Stimulated activated naive CD8-positive, alpha-beta T cell treated with anti-CD3 and anti-CD28 coated beads, Interleukin-15, Interleukin-2, amounts not matched to agents 100 U/mL and 50 U/mL, for 24 hours (primary cell): ENCODE measurements at regions not wholly inside any gene's neighbourhood (a gene's known extent, or its start where the extent isn't known, plus 50 kb on each side); places are given as distances from the start of the nearest gene placed in this dataset.

Experiments
- ATAC-seq: fragments of 150-1000 bp; cut with Tn5 transposase; one replicate; pipeline ENCODE4 v1.10.0; 2021
- DNase-seq: peaks from one replicate; pipeline ENCODE4 v3.0.0; 2021

GRCh38 chr16:65667011-65667578 lies 545.2 kb upstream of the CDH11 start:
- ATAC-seq (no peak), DNase-seq (no peak)

- DNase-seq (no peak), ATAC-seq (no peak)
Measured at GRCh38 chr16:65666132-65666941, 544.5 kb upstream of the CDH11 start.

GRCh38 chr16:65665586-65665985 lies 543.7 kb upstream of the CDH11 start:
- DNase-seq (no peak), ATAC-seq (no peak)

DNA sequence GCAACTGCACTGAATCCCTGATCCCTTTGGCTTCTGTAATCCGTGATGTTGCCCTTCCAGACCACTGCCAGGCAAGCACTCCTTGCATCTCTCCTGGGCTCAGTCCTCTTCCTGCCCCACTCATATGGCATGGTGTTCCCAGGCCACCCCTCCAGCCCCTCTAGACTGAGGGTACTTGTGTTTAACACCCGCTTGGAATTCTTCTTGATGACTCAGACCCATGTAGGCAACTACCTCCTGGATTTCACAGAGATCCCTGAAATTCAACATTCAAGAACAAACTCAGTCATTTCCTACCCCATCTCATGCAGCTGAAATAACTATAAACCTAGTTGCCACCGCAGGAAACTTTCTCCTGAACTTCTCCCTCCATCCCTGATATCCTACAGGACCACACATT lies 541.9 kb upstream of the CDH11 start:
- ATAC-seq, result no peak
- DNase-seq, result no peak

- DNase-seq (no peak), ATAC-seq (no peak)
Measured at GRCh38 chr16:65662256-65662655, 540.4 kb upstream of the CDH11 start.

- ATAC-seq, result no peak
Measured at GRCh38 chr16:65661558-65661957, 539.7 kb upstream of the CDH11 start.

DNA sequence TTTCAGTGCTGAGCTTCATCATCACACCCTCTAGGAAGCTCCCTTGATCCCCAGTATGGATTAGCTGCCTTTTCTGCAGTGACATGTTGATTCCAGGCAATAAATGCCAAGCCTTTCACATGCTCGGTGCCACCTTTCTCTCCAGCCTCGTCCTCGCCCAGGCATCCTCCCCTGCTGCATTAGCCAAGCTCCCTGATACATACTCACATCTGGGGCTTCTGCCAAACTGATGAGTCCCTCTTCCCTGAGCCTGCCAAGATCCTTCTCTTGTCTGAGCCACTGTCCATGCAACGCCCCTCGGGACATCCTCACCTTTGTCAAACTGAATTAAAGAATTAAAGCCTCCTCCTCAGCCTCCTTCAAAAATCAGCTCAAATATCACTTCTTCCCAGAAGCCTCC lies 538.5 kb upstream of the CDH11 start:
- DNase-seq (no peak), ATAC-seq (no peak)

More at GRCh38 chr16:65661558-65661957, 539.7 kb upstream of the CDH11 start:
- DNase-seq, result no peak

DNA sequence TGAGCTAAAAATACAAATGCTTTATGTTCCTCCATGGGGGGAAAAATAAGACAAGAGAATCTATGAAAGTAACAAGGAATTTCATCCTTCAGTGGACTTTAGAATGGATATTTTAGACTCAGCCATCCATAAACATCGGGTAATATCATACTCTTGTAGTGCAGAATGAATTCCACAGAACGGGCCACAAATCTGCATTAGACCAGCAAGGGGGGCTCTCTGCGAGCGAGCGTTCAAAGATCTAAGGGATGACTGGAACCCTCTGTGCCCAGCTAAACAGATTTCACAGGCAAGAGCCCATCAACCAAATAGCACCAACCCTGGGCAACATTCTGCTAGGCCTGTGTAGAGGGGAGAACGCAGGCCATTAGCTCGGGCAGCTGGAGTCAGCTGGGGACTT lies 537.9 kb upstream of the CDH11 start:
- ATAC-seq (no peak), DNase-seq (no peak)

DNA sequence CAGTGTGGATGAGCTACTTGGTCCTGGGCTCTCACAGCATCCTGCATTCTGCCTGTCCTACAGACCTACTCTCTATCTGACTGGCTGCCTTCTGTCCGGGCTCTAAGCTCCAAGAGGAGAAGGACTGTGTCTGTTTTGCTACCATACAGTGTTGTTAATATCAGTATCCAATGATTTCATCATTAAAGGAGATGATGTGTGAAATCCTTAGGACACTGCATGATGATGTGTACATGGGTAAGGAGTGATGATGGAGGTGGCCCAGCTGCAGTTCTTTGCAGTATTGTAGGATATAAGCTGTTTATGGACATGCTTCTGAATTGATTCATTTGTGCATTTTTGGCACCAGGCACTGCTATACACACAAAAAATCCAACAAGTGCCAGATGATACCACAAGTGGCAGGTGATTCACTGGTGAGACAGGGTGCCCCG lies 536.9 kb upstream of the CDH11 start:
- no peak for DNase-seq
- ATAC-seq, result no peak

DNA sequence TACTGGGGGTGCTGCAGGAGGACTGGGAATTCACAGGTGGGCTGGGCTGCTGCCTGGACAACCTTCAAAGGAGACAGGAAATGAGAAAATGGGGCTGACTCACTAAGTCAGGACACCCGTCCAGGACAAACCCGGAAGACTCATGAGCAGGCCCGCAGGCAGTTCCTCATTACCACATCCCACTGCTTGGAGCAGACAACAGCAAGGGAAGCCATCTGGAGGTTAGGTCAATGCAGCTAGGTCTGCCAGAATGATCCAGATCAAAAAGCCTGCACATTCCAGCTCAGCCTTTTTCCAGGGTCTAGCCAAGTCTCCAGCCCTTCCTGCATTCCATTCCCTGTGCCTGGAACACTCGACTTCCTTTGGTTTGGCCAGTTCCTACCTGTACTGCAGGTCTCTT lies 536.5 kb upstream of the CDH11 start:
- DNase-seq (no peak), ATAC-seq (no peak)

- ATAC-seq, result no peak
- no peak for DNase-seq
Measured at GRCh38 chr16:65657556-65657955, 535.7 kb upstream of the CDH11 start.

DNA sequence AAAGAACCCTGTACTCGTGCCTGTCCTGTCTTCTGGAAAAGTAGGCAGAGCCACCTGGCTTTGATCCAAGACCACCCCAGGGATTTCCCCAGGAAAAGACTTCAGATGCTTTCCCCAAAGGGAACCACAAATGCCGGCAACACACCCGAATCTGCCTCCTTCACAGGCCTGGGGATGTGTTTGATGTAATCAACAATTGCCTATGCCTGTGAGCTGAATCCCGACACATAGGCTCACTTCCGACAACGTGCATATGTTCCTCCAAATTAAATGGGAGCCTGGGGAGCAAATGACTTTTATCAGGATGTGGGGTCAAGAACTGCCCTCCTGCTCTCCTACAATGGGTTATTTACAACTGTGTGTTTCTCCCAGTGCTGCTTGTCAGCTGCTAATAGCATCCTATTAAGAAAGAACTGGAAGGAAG lies 535.2 kb upstream of the CDH11 start:
- ATAC-seq, result no peak
- no peak for DNase-seq

DNA sequence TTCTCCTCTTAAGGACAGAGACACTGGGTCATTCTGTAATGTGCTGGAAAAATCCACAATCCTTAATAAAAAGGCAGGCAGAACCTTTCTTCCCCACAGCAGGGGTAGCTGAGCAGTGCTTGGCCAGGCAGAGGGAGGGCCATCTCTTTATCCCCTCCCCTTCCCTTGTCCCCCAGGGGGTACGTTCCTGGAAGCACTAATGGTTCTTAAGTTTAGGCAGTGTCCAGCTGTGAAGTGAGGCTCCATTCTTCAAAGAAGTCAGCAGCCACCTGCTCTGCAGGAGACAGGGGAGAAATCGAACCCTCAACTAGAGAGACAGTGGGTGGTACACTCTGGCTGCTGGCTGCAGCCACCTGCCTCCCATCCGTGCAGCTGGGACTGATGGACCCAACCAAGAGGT lies 533.9 kb upstream of the CDH11 start:
- no peak for ATAC-seq
- DNase-seq, result no peak

- ATAC-seq, result no peak
- no peak for DNase-seq
Measured at GRCh38 chr16:65648101-65648500, 526.2 kb upstream of the CDH11 start.

GRCh38 chr16:65644821-65645220 lies 523.0 kb upstream of the CDH11 start:
- DNase-seq (no peak), ATAC-seq (no peak)

DNA sequence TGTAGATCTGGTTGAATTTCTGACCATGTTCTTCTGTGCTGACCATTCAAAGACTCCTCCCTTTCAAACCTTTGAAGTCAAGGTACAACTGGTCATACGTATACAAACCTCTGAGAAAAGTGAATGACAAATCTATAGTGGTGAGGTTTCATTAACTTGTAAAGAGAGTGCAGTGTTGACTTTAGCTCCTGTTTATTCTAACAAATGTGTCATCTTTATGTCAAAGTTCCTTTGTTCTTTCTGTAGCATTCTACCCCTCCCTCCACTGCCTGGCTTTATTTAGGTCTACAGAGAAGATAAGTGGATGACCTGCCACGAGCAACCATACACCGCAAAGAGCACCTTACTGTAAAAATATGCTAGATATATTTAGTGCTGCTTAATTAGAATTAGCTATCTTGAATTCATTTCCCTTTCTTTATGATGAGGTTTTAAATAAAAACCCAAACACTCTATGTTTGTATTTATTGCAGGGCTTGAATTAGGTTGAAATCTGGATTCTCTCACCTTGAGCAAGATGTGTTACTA lies 520.0 kb upstream of the CDH11 start:
- ATAC-seq (no peak), DNase-seq (no peak)

- ATAC-seq, result no peak
- no peak for DNase-seq
Measured at GRCh38 chr16:65641049-65641761, 519.3 kb upstream of the CDH11 start.

DNA sequence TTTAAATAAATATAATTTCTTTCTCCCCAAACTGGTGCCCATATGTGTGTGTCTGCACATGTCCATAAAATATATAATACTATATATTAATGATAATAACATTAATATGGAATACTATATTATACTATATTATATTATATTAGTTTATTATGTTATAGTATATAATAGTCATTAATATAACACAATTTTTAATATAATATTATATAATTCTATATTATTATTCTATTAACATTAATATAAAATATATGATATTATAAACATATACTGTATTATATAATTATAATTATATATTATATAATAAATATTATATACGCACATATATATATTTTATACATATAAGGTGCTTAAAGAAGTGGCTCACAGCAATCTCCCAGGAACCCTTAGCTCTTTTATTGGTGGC lies 513.0 kb upstream of the CDH11 start:
- ATAC-seq, result no peak
- DNase-seq, result no peak

GRCh38 chr16:65634291-65634690 lies 512.4 kb upstream of the CDH11 start:
- DNase-seq (no peak), ATAC-seq (no peak)

DNA sequence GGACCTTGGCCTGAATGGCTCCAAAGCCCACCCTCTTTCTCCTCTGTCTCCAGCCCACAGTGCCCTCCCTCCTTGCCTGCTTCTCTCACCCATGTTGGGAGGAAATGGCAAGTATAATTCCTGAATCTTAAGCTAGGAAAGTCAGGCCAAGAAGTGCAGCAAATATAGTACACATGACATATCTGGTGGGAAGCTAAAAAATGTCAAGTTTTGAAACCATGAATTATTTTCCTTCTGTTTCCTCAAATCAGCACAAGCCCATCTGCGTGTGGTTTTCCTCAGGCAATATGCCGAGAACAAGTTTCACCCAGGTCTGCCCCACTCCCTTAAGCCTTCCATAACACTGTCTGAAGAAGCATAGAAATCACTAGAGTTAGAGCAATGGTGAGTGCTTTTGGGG lies 502.8 kb upstream of the CDH11 start:
- DNase-seq, result no peak
- no peak for ATAC-seq

DNA sequence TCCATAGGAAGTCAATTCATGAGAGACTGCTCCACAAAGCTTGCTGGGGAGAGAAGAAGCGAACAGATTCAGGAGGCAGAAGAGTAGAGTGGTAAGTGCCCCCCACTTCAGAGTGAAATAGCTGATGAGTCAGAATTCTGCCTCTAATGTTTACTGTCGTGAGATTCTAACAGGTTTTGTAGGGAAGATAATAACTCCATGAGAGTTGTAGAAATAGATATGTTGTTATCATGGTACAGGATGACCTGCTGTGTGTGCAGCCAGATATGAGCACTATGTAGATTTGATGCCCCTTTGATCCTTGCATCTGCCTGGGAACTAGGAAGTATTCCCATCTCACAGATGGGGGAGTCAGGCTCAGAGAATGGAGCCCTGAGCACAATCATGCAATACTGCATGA lies 502.4 kb upstream of the CDH11 start:
- DNase-seq (no peak), ATAC-seq (no peak)

DNA sequence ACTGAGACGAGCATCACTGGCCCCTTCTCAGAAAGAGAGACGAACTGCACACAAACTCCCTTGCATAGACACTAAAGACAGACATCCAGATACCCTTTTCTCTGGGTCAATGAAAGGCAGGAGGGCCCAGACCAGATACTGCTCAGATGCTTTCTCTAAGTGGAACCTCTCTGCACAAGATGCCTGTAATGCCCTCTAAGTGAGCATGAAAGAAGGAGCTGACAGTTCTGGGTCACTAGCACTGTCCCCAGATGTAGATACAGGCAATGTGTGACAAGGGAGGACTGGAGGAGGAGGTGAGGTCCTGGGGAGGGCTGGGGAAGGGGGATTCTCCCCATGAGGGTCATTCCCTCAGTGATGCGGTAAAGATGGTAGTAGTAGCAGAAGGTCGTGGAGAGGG lies 501.0 kb upstream of the CDH11 start:
- no peak for ATAC-seq
- DNase-seq, result no peak

- ATAC-seq (no peak), DNase-seq (no peak)
Measured at GRCh38 chr16:65622151-65622550, 500.3 kb upstream of the CDH11 start.
